ENCODE measurements at regions not wholly inside any gene's neighbourhood (a gene's known extent, or its start where the extent isn't known, plus 50 kb on each side); places are given as distances from the start of the nearest gene placed in this dataset.
"Not testable (repeated sequence)": the region's sequence is repeated elsewhere in the genome, so short reads cannot be mapped to it uniquely, and the experiment has no call there.

- no peak overlapping the region for H3K27ac ChIP-seq
- TF ChIP-seq ZFX (IDR thresholded peaks at IDR 0.05), result no peak
- TF ChIP-seq, protein P1, sequence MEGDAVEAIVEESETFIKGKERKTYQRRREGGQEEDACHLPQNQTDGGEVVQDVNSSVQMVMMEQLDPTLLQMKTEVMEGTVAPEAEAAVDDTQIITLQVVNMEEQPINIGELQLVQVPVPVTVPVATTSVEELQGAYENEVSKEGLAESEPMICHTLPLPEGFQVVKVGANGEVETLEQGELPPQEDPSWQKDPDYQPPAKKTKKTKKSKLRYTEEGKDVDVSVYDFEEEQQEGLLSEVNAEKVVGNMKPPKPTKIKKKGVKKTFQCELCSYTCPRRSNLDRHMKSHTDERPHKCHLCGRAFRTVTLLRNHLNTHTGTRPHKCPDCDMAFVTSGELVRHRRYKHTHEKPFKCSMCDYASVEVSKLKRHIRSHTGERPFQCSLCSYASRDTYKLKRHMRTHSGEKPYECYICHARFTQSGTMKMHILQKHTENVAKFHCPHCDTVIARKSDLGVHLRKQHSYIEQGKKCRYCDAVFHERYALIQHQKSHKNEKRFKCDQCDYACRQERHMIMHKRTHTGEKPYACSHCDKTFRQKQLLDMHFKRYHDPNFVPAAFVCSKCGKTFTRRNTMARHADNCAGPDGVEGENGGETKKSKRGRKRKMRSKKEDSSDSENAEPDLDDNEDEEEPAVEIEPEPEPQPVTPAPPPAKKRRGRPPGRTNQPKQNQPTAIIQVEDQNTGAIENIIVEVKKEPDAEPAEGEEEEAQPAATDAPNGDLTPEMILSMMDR (conservative IDR thresholded peaks at IDR 0.05), result no peak
Measured at GRCh38 chr6:165263-165662, 127.0 kb upstream of the DUSP22 start.

DNA sequence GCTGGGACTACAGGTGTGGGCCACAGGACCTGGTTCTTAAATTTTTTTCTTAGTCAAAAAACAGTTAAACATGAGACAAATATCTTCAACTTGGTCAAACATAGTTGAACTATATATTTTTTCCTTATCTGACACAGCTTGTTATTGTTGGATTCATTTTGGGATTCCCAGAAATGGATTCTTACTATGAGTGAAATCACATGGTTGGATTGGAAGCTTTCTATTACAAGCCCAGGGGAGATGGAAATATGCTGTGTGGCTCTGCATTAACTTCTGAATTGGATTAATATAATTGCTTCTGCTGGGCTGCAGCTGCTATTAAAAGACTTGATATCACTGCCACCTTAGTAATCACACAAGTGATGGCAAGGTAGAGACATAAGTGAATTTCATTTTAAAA lies 126.4 kb upstream of the DUSP22 start:
- no peak overlapping the region for H3K27ac ChIP-seq
- TF ChIP-seq ZFX (IDR thresholded peaks at IDR 0.05), result no peak
- TF ChIP-seq, protein P1 (conservative IDR thresholded peaks at IDR 0.05), result no peak

DNA sequence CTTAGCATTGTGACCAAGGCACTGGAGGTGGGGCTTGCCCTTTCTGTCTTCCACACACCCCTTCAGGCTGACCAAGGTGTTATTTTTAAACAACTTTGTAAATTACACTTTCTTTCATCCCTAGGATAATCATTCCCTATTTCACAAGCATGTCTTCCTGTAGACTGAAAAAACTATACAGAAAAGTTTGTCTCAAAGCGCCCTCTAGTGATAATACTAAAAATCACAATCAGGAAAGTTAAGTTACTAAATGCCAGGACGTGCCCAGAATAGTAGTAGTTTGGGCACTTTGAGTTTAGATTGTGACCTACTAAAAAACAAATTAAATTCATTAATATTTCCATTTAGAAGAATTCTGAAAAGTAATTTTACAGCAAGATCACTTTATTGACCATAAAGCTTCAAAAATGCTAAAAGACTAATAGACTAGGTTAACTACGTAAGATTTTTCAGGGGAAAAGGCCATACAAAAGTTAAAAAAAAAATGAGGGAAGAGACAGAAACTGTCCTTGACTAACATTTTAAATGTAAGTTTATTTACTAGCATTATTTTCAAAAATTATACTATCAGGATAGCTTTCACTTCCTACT lies 123.3 kb upstream of the DUSP22 start:
- TF ChIP-seq ZFX (IDR thresholded peaks at IDR 0.05), result no peak
- TF ChIP-seq, protein P1 (conservative IDR thresholded peaks at IDR 0.05), result peak; percentile 81
- no peak overlapping the region for H3K27ac ChIP-seq

- no peak overlapping the region for H3K27ac ChIP-seq
- TF ChIP-seq, protein P1 (conservative IDR thresholded peaks at IDR 0.05), result no peak
- no peak for TF ChIP-seq ZFX (IDR thresholded peaks at IDR 0.05)
Measured at GRCh38 chr6:174036-174435, 118.3 kb upstream of the DUSP22 start.

DNA sequence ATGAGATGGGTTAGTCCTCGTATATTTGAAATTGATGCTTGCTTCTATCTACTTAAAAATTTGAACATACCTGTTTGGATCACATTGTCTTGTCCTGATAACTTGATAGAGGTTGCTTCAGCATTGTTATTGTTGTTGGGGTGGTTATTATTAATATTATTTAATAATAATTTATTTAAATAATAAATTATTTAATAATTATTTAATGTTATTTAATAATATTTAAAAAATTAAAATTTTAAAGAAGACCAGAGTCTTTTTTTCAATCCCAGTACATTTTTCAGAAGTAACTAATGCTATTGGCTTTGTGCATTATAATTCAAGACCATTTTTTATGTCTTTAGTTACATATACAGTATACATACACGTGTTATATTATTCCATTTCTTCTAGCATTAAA lies 116.6 kb upstream of the DUSP22 start:
- no peak for TF ChIP-seq ZFX (IDR thresholded peaks at IDR 0.05)
- TF ChIP-seq, protein P1 (conservative IDR thresholded peaks at IDR 0.05), result no peak
- H3K27ac ChIP-seq, result no peak overlapping the region

DNA sequence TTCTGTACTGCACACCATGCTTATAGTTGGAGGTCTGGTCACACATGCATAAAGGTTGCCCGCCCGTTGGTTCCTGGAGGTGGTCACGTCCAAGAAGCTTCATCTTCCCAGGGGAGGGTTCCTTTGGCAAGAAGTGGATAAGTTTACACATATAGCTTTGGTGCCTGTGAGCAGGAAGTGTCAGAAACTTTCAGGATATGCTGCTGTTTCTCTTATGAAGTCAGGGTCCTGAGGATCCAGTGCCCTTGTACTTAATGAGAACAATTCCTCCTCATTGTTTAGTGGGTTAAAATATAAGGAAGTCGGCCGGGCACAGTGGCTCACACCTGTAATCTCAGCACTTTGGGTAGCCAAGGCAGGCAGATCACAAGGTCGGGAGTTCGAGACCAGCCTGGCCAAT lies 115.5 kb upstream of the DUSP22 start:
- TF ChIP-seq ZFX (IDR thresholded peaks at IDR 0.05), result no peak
- TF ChIP-seq, protein P1 (conservative IDR thresholded peaks at IDR 0.05), result no peak
- no peak overlapping the region for H3K27ac ChIP-seq

GRCh38 chr6:178119-178518 lies 114.2 kb upstream of the DUSP22 start:
- TF ChIP-seq, protein P1 (conservative IDR thresholded peaks at IDR 0.05), result no peak
- TF ChIP-seq ZFX (IDR thresholded peaks at IDR 0.05), result no peak
- no peak overlapping the region for H3K27ac ChIP-seq

GRCh38 chr6:178929-179328 lies 113.4 kb upstream of the DUSP22 start:
- H3K27ac ChIP-seq, result not testable (repeated sequence)

Measured in C4-2B (cell line).